K562 (cell line): ENCODE measurements at regions not wholly inside any gene's neighbourhood (a gene's known extent, or its start where the extent isn't known, plus 50 kb on each side); places are given as distances from the start of the nearest gene placed in this dataset.

Source experiments
- ATAC-seq: fragments of 200-7000 bp; cut with Tn5 transposase; 3 replicates; pipeline ENCODE4 v1.9.1; 2020; ENCODE audit warnings: moderate library complexity
- BruUV-seq: library from RNA; stranded (reverse); fragments of 400-500 nt; replicated peaks from 2 replicates; lab custom pipeline; 2021; lab: Mats Ljungman, UMichigan
- CTCF ChIA-PET: fragments of 300-600 bp; formaldehyde crosslinking; extraction: SDS; loops from one replicate; lab custom pipeline; 2021; ENCODE audit warnings: low intra/inter-chr PET ratio; lab: Yijun Ruan, JAX
- POLR2A ChIA-PET: fragments of 300-600, 350-650 bp; sonication (Branson Sonifier 250); formaldehyde crosslinking; extraction: SDS; loops from one replicate; lab custom pipeline; 2021; ENCODE audit warnings: antibody characterized with exemption, inconsistent platforms; lab: Yijun Ruan, JAX
- DNase-seq, 4 experiments: peaks; one replicate each; pipeline versions ENCODE4 v3.0.0 to v3.0.0-alpha.2; 2011 to 2018; ENCODE audit warnings: low spot score in 3 of 4, mixed read lengths in 3 of 4; ENCODE audit errors: extremely low read depth in 1 of 4
- FAIRE-seq: peaks from 2 replicates; lab custom pipeline; 2011; peaks lifted over from hg19 to GRCh38; lab: Jason Lieb, UNC
- H2AFZ ChIP-seq: 2 replicates; pipeline ENCODE4 v1.6.0; 2011; ENCODE audit warnings: low read depth, low read length, control low read depth, inconsistent platforms
- H3K27ac ChIP-seq: fragments of 200-600 bp; 3 replicates; pipeline ENCODE4 v1.8.0; 2011; ENCODE audit warnings: low read depth, mild to moderate bottlenecking, control low read depth, inconsistent platforms, low read length, moderate library complexity, mixed read lengths; ENCODE audit errors: extremely low read depth
- H3K27me3 ChIP-seq, 2 experiments: fragments of 300-600 bp in 1 of 2; 2 replicates in 1 of 2; 3 replicates in 1 of 2; pipeline versions ENCODE4 v1.6.0 to v1.8.0; 2011; ENCODE audit warnings: inconsistent platforms in 2 of 2, low read length in 2 of 2, mild to moderate bottlenecking in 1 of 2, mixed read lengths in 1 of 2, moderate library complexity in 1 of 2; ENCODE audit not compliant: control insufficient read depth in 2 of 2, insufficient read depth in 2 of 2
- H3K36me3 ChIP-seq: fragments of 300-600 bp; 3 replicates; pipeline ENCODE4 v1.8.0; 2011; ENCODE audit warnings: mild to moderate bottlenecking, low read length, inconsistent platforms; ENCODE audit not compliant: control insufficient read depth, insufficient read depth
- H3K4me1 ChIP-seq, 2 experiments: fragments of 200-600 bp in 1 of 2; replicated peaks in 1 of 2; 2 replicates in 1 of 2; 3 replicates in 1 of 2; pipeline versions ENCODE4 v1.5.1 to v1.8.0; 2011; ENCODE audit warnings: inconsistent platforms in 2 of 2, low read length in 2 of 2, mild to moderate bottlenecking in 1 of 2, mixed read lengths in 1 of 2, moderate library complexity in 1 of 2; ENCODE audit not compliant: control insufficient read depth in 2 of 2, insufficient read depth in 2 of 2
- H3K4me2 ChIP-seq: 2 replicates; pipeline ENCODE4 v1.6.1; 2011; ENCODE audit warnings: low read length, control low read depth, inconsistent platforms, mixed read lengths; ENCODE audit not compliant: insufficient read depth
- H3K4me3 ChIP-seq: fragments of 200-600 bp; sonication (generic), shearing (Covaris generic); 2 replicates; pipeline ENCODE4 v1.5.1; 2016; ENCODE audit warnings: control low read depth, inconsistent platforms
- H3K79me2 ChIP-seq: fragments of 200-600 bp; 3 replicates; pipeline ENCODE4 v1.8.0; 2011; ENCODE audit warnings: low read length, inconsistent platforms; ENCODE audit not compliant: control insufficient read depth, insufficient read depth
- H3K9ac ChIP-seq, 2 experiments: 2 replicates each; pipeline versions ENCODE4 v1.6.0 to v1.6.1; 2011; ENCODE audit warnings: low read depth in 2 of 2, low read length in 2 of 2, control low read depth in 1 of 2, inconsistent platforms in 1 of 2, mild to moderate bottlenecking in 1 of 2, mixed read lengths in 1 of 2; ENCODE audit not compliant: insufficient read depth in 1 of 2
- H3K9me1 ChIP-seq: one replicate; pipeline ENCODE4 v1.6.0; 2011; ENCODE audit warnings: inconsistent platforms, mild to moderate bottlenecking, low read length, moderate library complexity; ENCODE audit not compliant: control insufficient read depth, insufficient read depth
- H3K9me3 ChIP-seq: replicated peaks from 2 replicates; pipeline ENCODE4 v1.5.1; 2011; ENCODE audit warnings: low read depth, low read length, inconsistent platforms; ENCODE audit not compliant: control insufficient read depth, insufficient read depth
- H4K20me1 ChIP-seq: replicated peaks from 2 replicates; pipeline ENCODE4 v1.6.1; 2011; ENCODE audit warnings: low read length, inconsistent platforms, mixed read lengths; ENCODE audit not compliant: control insufficient read depth, insufficient read depth
- CC2D1A ChIP-seq: fragments of 450-650 bp; IDR thresholded peaks from 2 replicates; pipeline ENCODE4 v1.6.1; 2017; ENCODE audit warnings: mild to moderate bottlenecking
- CHD2 ChIP-seq: IDR thresholded peaks from 2 replicates; pipeline ENCODE4 v1.6.1; 2011; ENCODE audit warnings: low read depth, low read length
- GATA2 ChIP-seq: sonication (generic); formaldehyde crosslinking; IDR thresholded peaks from 2 replicates; pipeline ENCODE4 v1.4.0; 2020; ENCODE audit warnings: mild to moderate bottlenecking, missing genetic modification reagents
- GTF2B ChIP-seq: IDR thresholded peaks from 2 replicates; pipeline ENCODE4 v1.6.1; 2011; ENCODE audit not compliant: insufficient read length; ENCODE audit errors: extremely low read depth
- NBN ChIP-seq: fragments of 450-650 bp; IDR thresholded peaks from 2 replicates; pipeline ENCODE4 v1.6.1; 2016; ENCODE audit warnings: low read depth, mild to moderate bottlenecking
- NR4A1 ChIP-seq, 2 experiments: fragments of 250-450 bp in 1 of 2; fragments of 450-650 bp in 1 of 2; sonication (Bioruptor Pico) in 1 of 2; IDR thresholded peaks; 2 replicates each; pipeline versions ENCODE4 v1.4.0 to v1.6.1; 2016 to 2020; ENCODE audit warnings: mild to moderate bottlenecking in 2 of 2, missing compliant biosample characterization in 1 of 2, missing genetic modification characterization in 1 of 2, moderate library complexity in 1 of 2
- RAD21 ChIP-seq, 2 experiments: fragments of 250-450 bp in 1 of 2; fragments of 450-650 bp in 1 of 2; sonication (Bioruptor Pico) in 1 of 2; formaldehyde crosslinking in 1 of 2; IDR thresholded peaks in 1 of 2; conservative IDR thresholded peaks in 1 of 2; 2 replicates each; pipeline versions ENCODE4 v1.4.0 to v1.8.0; 2020 to 2022; ENCODE audit warnings: mild to moderate bottlenecking in 2 of 2, moderate library complexity in 1 of 2
- SPI1 ChIP-seq: IDR thresholded peaks from 2 replicates; pipeline ENCODE4 v1.6.1; 2011; ENCODE audit warnings: low read depth, low read length, control low read depth, borderline replicate concordance
- TAL1 ChIP-seq: fragments of 450-650 bp; IDR thresholded peaks from 2 replicates; pipeline ENCODE4 v1.6.1; 2016; ENCODE audit warnings: mild to moderate bottlenecking
- YY1 ChIP-seq, 3 experiments: IDR thresholded peaks; 2 replicates each; pipeline ENCODE4 v1.6.1; 2011; ENCODE audit warnings: low read length in 2 of 3, mild to moderate bottlenecking in 2 of 3, moderate library complexity in 2 of 3, borderline replicate concordance in 1 of 3, control low read depth in 1 of 3, low read depth in 1 of 3; ENCODE audit not compliant: insufficient read depth in 3 of 3, insufficient replicate concordance in 2 of 3, control insufficient read depth in 1 of 3, insufficient read length in 1 of 3; ENCODE audit errors: extremely low read depth in 1 of 3
- ZBTB9 ChIP-seq: fragments of 450-650 bp; formaldehyde crosslinking; IDR thresholded peaks from 2 replicates; pipeline ENCODE4 v1.4.0; 2020; ENCODE audit warnings: mild to moderate bottlenecking, moderate library complexity
- ZNF561 ChIP-seq: fragments of 450-650 bp; formaldehyde crosslinking; conservative IDR thresholded peaks from 2 replicates; pipeline ENCODE4 v1.4.0; 2020; ENCODE audit warnings: mild to moderate bottlenecking, moderate library complexity
- WGBS: fragments of 100-300 bp; shearing (Covaris generic); methylation state at CpG from one replicate; pipeline ENCODE4 v1.1.6; 2016; ENCODE audit warnings: low coverage, mixed read lengths; ENCODE audit not compliant: insufficient coverage; ENCODE audit errors: missing lambda C conversion rate; 5-methylcytosine and 5-hydroxymethylcytosine counted together
- in situ Hi-C: fragments of 300-500 bp; cut with MboI; formaldehyde crosslinking; loops from 4 replicates; pipeline ENCODE4 v1.15.0; 2018; ENCODE audit warnings: inconsistent platforms, mixed read lengths
- intact Hi-C: fragments of 100-400 bp; cut with micrococcal nuclease; formaldehyde crosslinking; loops from 2 replicates; pipeline ENCODE4 v1.14.2; 2022

- CTCF ChIA-PET = no interaction called here
These were observed 203.8 kb upstream of the CDH4 start for GRCh38 chr20:61048302-61048701.

GRCh38 chr20:61049684-61050083 lies 202.4 kb upstream of the CDH4 start:
- Histone ChIP-seq H3K9me3 (no peaks in the 10 kb centered on the region), H3K9me1 (no peaks in the 10 kb centered on the region), H2AFZ (no peak overlapping the region), H3K79me2 (no peaks in the 10 kb centered on the region), H3K4me2 (no peak overlapping the region), H4K20me1 (no peaks in the 10 kb centered on the region), H3K4me3 (no peak overlapping the region), H3K27ac (no peak overlapping the region), H3K9ac (no peak overlapping the region), H3K36me3 (no peaks in the 10 kb centered on the region), H3K27me3 (no peaks in the 10 kb centered on the region; a peak in 1 of 5 replicates), H3K4me1 (no peaks in the 10 kb centered on the region)
- in situ Hi-C loops (no loop called here), intact Hi-C loops (no loop called here)
- ATAC-seq (no peak), DNase-seq (no peak), FAIRE-seq (no peak)
- ChIA-PET CTCF (no interaction called here), POLR2A (no interaction called here)
- 2% methylated on average over 9 of the region's 9 CpGs for WGBS
- BruUV-seq = no TSS peak
- TF ChIP-seq SPI1 (no peak), RAD21 (CRISPR knock-in tag; conservative IDR thresholded peaks at IDR 0.05 in 1 of 2, IDR thresholded peaks at IDR 0.05 in 1 of 2) (no peak), GTF2B (no peak), ZNF561 (CRISPR knock-in tag) (no peak), TAL1 (no peak), CC2D1A (no peak), GATA2 (CRISPR knock-in tag) (no peak), ZBTB9 (no peak)

More at GRCh38 chr20:61048302-61048701, 203.8 kb upstream of the CDH4 start:
- no peak for DNase-seq
- no peaks in the 10 kb centered on the region for H3K27me3 ChIP-seq
- no peaks in the 10 kb centered on the region for H3K9me3 ChIP-seq
- no peaks in the 10 kb centered on the region for H3K36me3 ChIP-seq
- H3K4me3 ChIP-seq = no peak overlapping the region
- ATAC-seq = no peak
- no peaks in the 10 kb centered on the region for H3K79me2 ChIP-seq
- 0% methylated on average over 2 of the region's 2 CpGs for WGBS
- in situ Hi-C loops (no loop called here), intact Hi-C loops (no loop called here)
- no TSS peak for BruUV-seq
- no peak overlapping the region for H3K4me2 ChIP-seq
- no peak overlapping the region for H2AFZ ChIP-seq
- H3K4me1 ChIP-seq = no peaks in the 10 kb centered on the region
- no peaks in the 10 kb centered on the region for H4K20me1 ChIP-seq
- H3K27ac ChIP-seq = no peak overlapping the region
- no peaks in the 10 kb centered on the region for H3K9me1 ChIP-seq
- H3K9ac ChIP-seq = no peak overlapping the region
- FAIRE-seq = no peak
- POLR2A ChIA-PET = no interaction called here
- no peak for TF ChIP-seq NR4A1 (CRISPR knock-in tag; IDR thresholded peaks at IDR 0.05)
- no peak for TF ChIP-seq NR4A1 (tag; IDR thresholded peaks at IDR 0.05)
- TF ChIP-seq NBN = no peak
- TF ChIP-seq YY1 (IDR thresholded peaks at IDR 0.05; ENCODE audit: borderline replicate concordance in 1 of 3, control insufficient read depth in 1 of 3, extremely low read depth in 1 of 3, insufficient read depth in 3 of 3, insufficient read length in 1 of 3, insufficient replicate concordance in 2 of 3, low read depth in 1 of 3, low read length in 2 of 3) = no peak
- TF ChIP-seq CHD2 = no peak
- no peak for TF ChIP-seq GTF2B
